Right atrium auricular region (tissue), 2 donors: ENCODE measurements at regions not wholly inside any gene's neighbourhood (a gene's known extent, or its start where the extent isn't known, plus 50 kb on each side); places are given as distances from the start of the nearest gene placed in this dataset.

ENCODE experiments used
- DNase-seq: peaks from one replicate; pipeline ENCODE4 v3.0.0-alpha.2; 2019; ENCODE audit warnings: low spot score
- H3K27ac ChIP-seq, 2 donors: fragments of 200-600 bp; sonication (generic); 1 replicate in 1 of 2; 2 replicates in 1 of 2; pipeline ENCODE4 v1.5.1; 2016 to 2019
- H3K27me3 ChIP-seq, 2 donors: fragments of 200-600 bp; sonication (generic); one replicate each; pipeline versions ENCODE4 v1.5.1 to v1.6.0; 2017 to 2019
- H3K36me3 ChIP-seq: fragments of 200-600 bp; sonication (generic); one replicate; pipeline ENCODE4 v1.5.1; 2016
- H3K4me1 ChIP-seq, 2 donors: fragments of 200-600 bp; sonication (generic); one replicate each; pipeline versions ENCODE4 v1.5.1 to v1.6.0; 2017 to 2019
- H3K4me3 ChIP-seq, 2 donors: fragments of 200-600 bp; sonication (generic); 1 replicate in 1 of 2; 2 replicates in 1 of 2; pipeline ENCODE4 v1.5.1; 2017 to 2019; ENCODE audit warnings: mild to moderate bottlenecking in 1 of 2, moderate library complexity in 1 of 2
- H3K9me3 ChIP-seq, 2 donors: fragments of 200-600 bp; sonication (generic); one replicate each; pipeline ENCODE4 v1.5.1; 2019
- CTCF ChIP-seq, 2 donors: fragments of 200-600 bp; sonication (generic); IDR thresholded peaks; one replicate each; pipeline ENCODE4 v1.5.1; 2019; ENCODE audit warnings: antibody characterized with exemption in 2 of 2

DNA sequence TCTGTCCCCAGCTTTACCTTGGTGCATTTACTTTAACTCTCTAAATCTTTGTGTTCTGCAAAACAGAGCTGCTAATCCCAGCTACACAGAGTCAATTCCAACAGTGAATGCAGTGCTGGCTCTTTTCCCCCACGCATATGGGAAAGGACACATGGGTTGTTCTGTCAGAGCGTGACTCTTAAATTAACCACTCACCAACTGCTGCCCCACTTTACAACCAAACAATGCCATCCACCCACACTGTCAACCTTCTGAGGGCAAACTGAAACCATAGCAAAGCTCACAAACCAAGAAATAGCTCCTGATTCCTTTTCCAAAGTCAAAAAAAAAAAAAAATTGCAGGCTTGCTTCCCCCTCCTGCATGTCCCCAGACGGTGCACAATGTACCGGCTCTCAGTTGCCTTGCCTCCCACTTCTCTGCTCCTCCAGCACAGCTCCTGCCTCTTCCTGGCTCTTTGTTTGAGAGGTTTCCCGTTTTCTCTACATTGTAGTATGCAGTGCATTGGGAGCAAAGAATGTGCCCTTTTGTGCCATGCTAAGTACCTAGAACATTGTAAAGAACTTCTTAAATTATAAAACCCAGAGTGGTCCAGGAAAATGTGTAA lies 151.5 kb upstream of the DAPK1 start:
- Histone ChIP-seq H3K9me3 (peaks cover 0 to 8% of the 10 kb centered on the region in 2 donors), H3K27me3 (no peaks in the 10 kb centered on the region), H3K36me3 (no peaks in the 10 kb centered on the region), H3K27ac (no peak overlapping the region), H3K4me3 (no peak overlapping the region), H3K4me1 (no peaks in the 10 kb centered on the region)
- no peak for DNase-seq
- no peak for TF ChIP-seq CTCF (IDR thresholded peaks at IDR 0.05)

DNA sequence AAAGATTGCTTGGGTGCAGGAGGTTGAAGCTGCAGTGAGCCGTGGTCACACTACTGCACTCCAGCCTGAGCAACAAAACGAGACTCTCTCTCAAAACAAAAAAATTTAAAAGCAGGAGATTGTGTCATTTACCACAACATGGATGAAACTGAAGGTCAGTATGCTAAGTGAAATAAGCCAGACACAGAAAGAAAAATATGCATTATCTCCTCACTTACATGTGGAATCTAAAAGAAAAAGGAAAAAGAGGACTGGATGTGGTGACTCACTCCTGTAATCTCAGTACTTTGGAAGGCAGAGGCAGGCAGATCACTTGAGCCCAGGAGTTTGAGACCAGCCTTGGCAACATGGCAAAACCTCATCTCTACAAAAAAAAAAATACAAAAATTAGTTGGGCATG lies 146.8 kb upstream of the DAPK1 start:
- Histone ChIP-seq H3K4me1 (no peaks in the 10 kb centered on the region), H3K36me3 (no peaks in the 10 kb centered on the region), H3K27ac (no peak overlapping the region), H3K27me3 (no peaks in the 10 kb centered on the region), H3K9me3 (peaks cover 0 to 8% of the 10 kb centered on the region in 2 donors), H3K4me3 (no peak overlapping the region)
- TF ChIP-seq CTCF (IDR thresholded peaks at IDR 0.05): no peak
- no peak for DNase-seq

DNA sequence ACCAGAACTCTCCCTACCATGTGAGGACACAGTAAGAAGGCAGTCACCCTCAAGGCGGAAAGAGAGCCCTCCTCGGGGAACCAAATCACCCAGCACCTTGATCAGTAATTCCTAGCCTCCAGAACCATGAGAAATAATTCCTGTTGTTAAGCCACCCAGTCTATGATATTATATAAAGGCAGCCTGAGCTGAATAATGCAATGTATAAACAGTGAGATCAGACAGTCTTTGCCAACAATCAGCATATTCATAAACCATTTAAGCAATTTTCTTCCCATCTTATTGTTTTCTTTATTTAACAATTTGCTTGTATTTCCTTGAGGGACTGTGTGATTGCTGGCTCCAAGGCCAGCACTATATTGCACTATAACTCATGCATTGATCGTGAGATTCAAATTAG lies 144.4 kb upstream of the DAPK1 start:
- Histone ChIP-seq H3K27me3 (no peaks in the 10 kb centered on the region), H3K4me1 (no peaks in the 10 kb centered on the region), H3K27ac (no peak overlapping the region), H3K9me3 (peaks cover 0 to 8% of the 10 kb centered on the region in 2 donors), H3K36me3 (no peaks in the 10 kb centered on the region), H3K4me3 (no peak overlapping the region)
- TF ChIP-seq CTCF (IDR thresholded peaks at IDR 0.05): no peak
- DNase-seq: no peak

DNA sequence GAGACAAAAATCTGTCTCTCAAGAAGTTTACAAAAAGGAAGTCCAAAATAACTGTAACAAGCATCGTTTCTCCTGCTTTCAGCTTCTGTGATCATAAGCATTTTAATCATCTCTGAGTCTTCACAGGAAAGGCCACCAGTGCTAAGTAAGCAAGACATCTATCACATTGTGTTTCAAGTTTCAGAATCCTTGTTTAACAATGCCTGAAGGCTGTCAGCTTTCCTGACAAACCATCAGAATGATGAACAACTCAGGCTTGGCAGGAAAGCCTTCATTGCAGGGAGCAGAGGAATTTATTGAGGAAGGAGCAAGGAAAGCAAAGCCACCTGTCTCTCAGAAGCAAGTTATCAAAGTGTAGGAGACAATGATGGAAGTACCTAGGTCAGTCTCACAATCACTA lies 143.5 kb upstream of the DAPK1 start:
- DNase-seq: no peak

DNA sequence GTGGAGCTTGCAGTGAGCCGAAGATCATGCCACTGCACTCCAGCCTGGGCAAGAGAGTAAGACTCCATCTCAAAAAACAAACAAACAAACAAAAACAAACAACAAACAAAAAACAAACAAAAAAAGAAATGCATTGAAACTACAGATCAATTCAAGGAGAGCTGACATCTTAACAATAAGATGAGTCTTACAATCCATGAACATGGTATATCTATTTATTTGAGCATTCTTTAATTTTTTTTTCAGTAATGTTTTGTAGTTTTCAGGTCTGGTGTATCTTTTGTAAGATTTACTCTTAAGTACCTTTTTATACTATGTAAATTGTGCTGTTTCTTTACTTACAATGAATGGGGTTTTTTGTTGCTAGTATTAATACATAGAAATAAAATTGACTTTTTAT lies 140.1 kb upstream of the DAPK1 start:
- Histone ChIP-seq H3K4me3 (no peak overlapping the region), H3K4me1 (no peaks in the 10 kb centered on the region), H3K27me3 (no peaks in the 10 kb centered on the region), H3K9me3 (no peaks in the 10 kb centered on the region), H3K36me3 (no peaks in the 10 kb centered on the region), H3K27ac (no peak overlapping the region)
- no peak for TF ChIP-seq CTCF (IDR thresholded peaks at IDR 0.05)
- no peak for DNase-seq

More for the DNA sequence above, 143.5 kb upstream of the DAPK1 start:
- no peaks in the 10 kb centered on the region for H3K4me1 ChIP-seq
- H3K4me3 ChIP-seq: no peak overlapping the region
- no peaks in the 10 kb centered on the region for H3K27me3 ChIP-seq
- TF ChIP-seq CTCF (IDR thresholded peaks at IDR 0.05): no peak
- H3K27ac ChIP-seq: no peak overlapping the region
- H3K36me3 ChIP-seq: no peaks in the 10 kb centered on the region
- H3K9me3 ChIP-seq: peaks cover 0 to 5% of the 10 kb centered on the region in 2 donors

DNA sequence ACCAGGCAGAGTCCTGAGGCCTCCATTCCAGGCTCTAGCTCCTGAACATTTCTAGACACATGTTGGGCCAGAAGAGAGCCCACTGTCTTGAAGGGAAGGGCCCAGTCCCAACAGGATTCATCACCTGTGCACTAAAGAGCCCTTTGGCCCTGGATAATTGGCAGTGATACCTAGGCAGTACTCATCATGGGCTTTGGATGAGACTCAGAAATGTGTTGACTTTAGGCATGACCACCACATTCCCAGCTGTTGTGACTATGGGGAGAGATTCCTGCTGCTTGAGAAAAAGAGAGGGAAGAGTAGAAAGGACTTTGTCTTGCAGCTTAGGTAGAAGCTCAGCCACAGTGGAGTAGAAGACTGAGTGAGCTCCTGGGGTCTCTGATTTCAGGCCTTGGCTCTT lies 138.4 kb upstream of the DAPK1 start:
- H3K4me3 ChIP-seq: no peak overlapping the region
- no peaks in the 10 kb centered on the region for H3K27me3 ChIP-seq
- no peaks in the 10 kb centered on the region for H3K36me3 ChIP-seq
- TF ChIP-seq CTCF (IDR thresholded peaks at IDR 0.05): no peak
- H3K27ac ChIP-seq: no peak overlapping the region
- H3K9me3 ChIP-seq: no peaks in the 10 kb centered on the region
- no peaks in the 10 kb centered on the region for H3K4me1 ChIP-seq
- DNase-seq: no peak
